Choroid plexus epithelial cell (primary cell): ENCODE measurements at regions not wholly inside any gene's neighbourhood (a gene's known extent, or its start where the extent isn't known, plus 50 kb on each side); places are given as distances from the start of the nearest gene placed in this dataset.

Experiments
- DNase-seq: peaks from one replicate; pipeline ENCODE4 v3.0.0-alpha.2; 2010; ENCODE audit warnings: low read depth
- H3K4me3 ChIP-seq: 2 replicates; pipeline ENCODE4 v1.5.1; 2011; ENCODE audit warnings: low read depth, mild to moderate bottlenecking, control low read depth, low read length, moderate library complexity
- CTCF ChIP-seq: conservative IDR thresholded peaks from 2 replicates; pipeline ENCODE4 v1.5.1; 2011; ENCODE audit warnings: low read depth, mild to moderate bottlenecking, control low read depth, inconsistent platforms, low read length, moderate library complexity

DNA sequence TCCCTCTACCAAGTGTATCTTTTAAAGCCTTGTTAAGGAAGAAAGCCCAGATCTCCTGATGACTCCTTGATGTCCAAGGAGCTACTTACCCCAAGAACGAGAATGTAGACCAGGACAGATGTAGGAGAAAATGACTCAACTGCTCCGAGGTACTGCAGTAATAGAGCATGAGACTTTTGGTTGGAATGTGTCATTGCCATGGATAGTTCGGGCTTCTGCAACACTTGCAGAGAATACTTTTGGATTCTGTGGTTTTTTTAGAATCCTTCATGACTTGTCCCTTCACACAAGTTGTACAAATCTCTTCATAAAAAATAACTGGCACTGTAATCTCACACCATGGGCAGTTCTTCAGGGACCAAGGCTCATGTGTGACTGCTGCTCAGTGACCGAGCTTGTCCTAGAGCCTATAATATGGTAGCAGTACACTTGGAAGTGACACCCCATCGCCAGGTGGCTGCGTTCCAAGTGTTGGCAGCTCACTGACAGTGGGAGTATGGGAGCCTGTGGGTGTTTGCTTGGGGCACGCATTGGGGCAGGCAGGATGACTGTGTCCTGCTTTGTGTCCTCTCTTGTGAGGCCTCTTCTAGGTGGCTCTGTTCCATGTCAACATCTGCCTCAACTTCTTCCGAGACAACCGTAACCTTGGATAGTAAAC lies 87.9 kb upstream of the WDR1 start:
- no peak overlapping the region for H3K4me3 ChIP-seq
- DNase-seq = no peak
- TF ChIP-seq CTCF = no peak

DNA sequence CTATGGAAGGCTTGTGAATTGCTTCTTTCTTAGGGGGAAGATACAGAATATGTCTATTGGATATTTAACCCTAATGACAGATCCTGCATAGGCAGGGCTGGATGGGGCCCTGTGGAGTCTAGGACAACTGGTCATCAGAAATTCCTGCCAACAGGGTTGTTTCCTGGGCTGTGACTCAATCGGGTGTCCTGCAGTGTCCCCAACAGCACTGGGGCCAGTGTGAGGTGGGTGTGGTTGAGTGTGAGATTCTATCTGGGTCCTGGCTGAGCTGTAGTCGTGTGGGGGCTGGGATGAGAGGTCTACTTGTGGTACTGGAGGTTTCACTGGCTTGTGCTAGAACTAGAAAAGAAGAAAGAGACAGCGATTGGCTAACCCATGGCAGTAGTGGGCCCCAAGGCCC lies 87.3 kb upstream of the WDR1 start:
- DNase-seq = no peak
- H3K4me3 ChIP-seq = no peak overlapping the region
- no peak for TF ChIP-seq CTCF

- TF ChIP-seq CTCF = no peak
- H3K4me3 ChIP-seq = no peak overlapping the region
- no peak for DNase-seq
Observed at GRCh38 chr4:10201381-10202223, 85.0 kb upstream of the WDR1 start.

DNA sequence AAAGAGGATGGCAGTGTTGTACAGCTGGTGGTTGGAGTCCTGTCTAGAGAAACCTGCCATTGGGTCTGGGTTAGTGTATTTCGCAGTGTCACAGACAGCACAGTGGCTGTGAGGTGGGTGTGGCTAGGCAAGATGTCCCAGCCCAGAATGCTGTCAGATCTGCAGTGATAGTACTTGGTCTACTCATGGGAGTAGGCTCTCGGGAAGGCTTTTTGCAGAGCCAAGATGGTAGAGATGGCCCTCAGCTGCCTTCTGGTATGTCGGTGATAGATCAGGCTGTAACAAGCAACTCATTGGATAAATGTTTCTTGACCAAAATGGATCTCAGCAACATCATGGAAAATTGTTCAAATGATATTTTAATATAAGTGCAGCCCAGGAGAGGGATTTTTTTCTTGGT lies 84.3 kb upstream of the WDR1 start:
- no peak for TF ChIP-seq CTCF
- no peak overlapping the region for H3K4me3 ChIP-seq
- DNase-seq = no peak

GRCh38 chr4:10198365-10198764 lies 81.8 kb upstream of the WDR1 start:
- no peak for TF ChIP-seq CTCF
- DNase-seq = no peak
- H3K4me3 ChIP-seq = no peak overlapping the region

DNA sequence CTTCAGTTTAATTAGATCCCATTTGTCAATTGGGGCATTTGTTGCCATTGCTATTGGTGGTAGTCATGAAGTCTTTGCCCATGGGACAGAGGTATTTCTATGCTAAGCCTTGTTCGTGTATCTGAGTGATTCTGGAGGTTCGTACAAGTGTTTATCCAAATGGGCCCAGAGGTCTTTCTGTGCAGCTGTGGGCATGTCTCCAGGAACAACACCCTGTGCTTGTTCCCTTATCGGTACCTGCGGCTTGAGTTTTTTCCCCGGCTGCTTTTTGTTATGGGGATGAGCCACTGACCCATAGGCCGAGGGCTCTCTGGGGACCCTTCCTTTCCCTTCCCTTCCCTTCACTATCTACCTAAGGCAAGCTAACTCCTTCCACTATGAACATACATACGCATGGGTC lies 81.4 kb upstream of the WDR1 start:
- no peak overlapping the region for H3K4me3 ChIP-seq
- no peak for TF ChIP-seq CTCF
- DNase-seq = no peak

- no peak for DNase-seq
- H3K4me3 ChIP-seq = no peak overlapping the region
- TF ChIP-seq CTCF = no peak
Observed at GRCh38 chr4:10196191-10196590, 79.6 kb upstream of the WDR1 start.
